ENCODE measurements at regions not wholly inside any gene's neighbourhood (a gene's known extent, or its start where the extent isn't known, plus 50 kb on each side); places are given as distances from the start of the nearest gene placed in this dataset.

DNA sequence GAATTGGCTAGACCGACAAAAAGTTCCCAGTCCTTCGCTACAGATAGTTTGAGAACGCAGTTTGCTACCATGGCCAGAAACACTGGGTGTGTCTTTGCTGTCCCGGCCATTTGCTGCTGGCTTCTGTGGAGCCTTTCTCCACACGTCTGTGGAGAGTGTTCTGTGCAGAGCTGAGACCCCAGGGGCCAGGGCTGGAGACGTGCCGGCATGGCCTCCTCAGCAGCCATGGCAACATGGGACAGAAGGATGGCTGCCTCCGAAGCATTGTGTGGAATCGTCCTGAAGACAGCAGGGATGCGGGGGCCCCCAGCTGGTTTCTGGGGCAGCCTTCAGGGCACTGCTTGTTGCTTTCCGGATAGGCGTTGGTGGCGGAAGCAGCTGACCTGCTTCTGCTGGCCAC, 142.8 kb downstream of the GADD45G start:
- DNase-seq (ENCODE audit: low read depth) = no peak

DNA sequence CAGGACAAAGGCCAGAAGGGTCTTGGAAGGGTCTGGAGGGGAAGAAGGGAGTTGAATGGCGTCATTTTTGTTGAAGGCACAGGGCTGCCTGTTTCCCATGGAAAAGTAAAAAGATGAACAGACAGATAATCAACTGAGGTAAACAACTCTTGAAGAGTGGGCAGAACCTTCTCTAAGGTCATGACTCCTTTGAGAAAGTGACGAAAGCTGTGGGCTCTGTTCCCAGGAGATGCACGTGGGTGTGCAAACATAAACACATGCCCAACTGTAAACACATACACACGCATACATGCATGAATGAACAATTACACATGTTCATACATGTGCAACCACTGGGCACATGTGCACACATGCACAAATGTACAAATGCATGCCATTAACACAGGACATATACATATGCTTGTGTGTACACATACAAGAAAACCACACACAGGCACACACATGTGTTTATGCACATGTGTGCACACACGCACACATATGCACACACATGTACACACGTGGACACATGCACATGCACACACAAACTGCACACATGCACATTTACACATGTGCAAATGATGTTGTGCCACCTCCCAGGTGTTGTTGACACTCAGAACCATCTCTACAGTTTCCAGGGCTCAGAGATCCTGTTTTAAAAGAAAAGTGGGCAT, 143.3 kb downstream of the GADD45G start:
- no peak for DNase-seq (ENCODE audit: low read depth)

GRCh38 chr9:89748831-89749499, 144.2 kb downstream of the GADD45G start:
- no peak for DNase-seq (ENCODE audit: low read depth)

- no peak for DNase-seq (ENCODE audit: low read depth)
Observed at GRCh38 chr9:89749500-89750116, 144.8 kb downstream of the GADD45G start.

- DNase-seq (ENCODE audit: low read depth) = no peak
Observed at GRCh38 chr9:89750117-89750791, 145.4 kb downstream of the GADD45G start.

DNA sequence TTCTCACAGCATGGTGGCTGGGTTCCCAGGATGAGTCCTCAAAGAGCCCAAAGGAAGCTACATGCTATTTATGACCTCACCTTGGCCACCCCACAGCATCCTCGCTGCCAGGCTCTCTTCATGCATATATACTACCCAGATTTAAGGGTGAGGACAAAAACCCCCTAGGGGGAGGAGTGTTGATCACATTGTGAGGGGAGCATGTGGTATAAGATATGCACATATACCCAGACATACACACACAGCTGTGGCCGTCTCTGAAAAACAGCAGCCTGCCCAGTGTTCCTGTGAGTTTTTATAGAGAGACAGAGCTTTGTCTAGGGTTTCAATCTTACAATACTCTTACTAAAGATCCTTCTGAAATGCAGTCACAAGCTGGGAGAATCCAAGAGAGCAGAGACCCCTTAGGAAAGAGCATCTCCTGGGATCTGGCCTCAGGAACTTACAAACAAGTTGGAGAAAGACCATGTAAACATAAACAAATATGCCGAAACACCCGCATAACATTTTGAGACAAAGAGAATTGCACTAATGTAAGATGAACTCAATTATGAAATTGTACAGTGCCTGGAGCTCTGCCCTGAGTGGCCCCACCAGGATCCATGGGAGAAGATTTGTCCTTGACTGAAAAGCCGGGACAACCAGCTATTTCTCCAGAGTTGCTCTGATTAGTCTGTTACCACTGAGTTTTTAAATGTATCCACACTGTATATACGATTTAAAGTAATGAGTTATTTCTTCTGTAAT, 146.4 kb downstream of the GADD45G start:
- no peak for DNase-seq (ENCODE audit: low read depth)

GRCh38 chr9:89752154-89752553, 147.3 kb downstream of the GADD45G start:
- DNase-seq (ENCODE audit: low read depth) = no peak

DNA sequence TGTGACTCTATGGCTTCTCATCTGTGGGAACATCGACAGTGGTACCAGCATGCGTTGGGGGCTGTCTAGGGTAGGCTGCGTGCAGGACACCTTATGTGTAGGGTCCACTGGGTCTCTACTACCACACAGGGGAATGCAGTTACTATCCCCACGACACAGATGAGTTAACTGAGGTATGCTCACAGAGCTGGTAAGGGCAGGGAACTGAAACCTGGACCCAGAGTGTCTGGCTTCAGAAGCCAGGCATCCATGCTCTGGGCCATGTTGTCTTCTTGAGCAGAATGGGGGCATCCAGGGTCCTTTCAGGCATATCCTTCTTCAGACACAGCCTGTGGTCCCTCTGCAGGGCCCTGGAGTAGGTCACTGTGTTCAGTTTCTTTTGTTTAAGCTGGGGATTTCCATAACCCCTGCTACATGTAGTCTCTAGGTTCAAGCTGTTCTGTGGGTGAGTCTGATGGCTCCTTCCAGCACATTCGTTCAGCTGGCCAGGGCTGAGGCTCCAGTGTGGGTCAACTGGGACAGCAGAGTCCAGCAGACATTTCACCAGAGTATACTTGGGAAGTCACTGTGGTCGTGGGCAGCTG, 148.8 kb downstream of the GADD45G start:
- DNase-seq (ENCODE audit: low read depth) = no peak

- no peak for DNase-seq (ENCODE audit: low read depth)
Observed at GRCh38 chr9:89754193-89754592, 149.4 kb downstream of the GADD45G start.

GRCh38 chr9:89755821-89756220, 151.0 kb downstream of the GADD45G start:
- DNase-seq (ENCODE audit: low read depth) = no peak

DNA sequence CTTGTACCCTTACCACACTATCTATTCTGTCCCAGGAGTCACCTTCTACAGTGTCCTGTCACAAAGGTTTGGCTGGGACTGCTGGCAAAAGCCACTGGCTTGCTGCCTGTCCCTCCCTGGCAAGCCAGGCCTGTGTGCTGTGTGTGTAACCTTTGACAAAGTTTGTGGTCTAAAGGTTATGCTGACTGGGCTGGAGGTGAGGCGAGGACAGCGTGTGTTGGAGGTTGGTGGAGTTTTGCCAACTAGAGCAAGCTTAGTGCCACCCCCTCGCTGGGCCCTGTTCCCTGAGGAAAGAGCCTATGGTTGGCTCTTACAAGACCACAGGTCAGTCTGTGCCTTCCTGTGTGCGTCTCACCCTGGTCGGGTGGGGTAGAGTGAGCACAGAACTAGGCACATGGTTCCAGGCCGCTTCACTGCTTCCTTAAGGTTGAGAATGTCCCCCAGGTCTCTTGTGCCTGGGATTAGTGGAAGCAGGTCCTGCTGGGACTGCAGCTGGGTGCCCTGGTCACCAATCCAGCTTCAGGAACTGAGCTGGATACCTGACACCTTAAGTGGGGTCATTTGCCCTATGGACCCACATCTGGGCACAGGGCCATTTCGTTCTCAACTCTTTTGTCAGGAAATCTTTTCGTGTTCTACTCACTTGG, 152.2 kb downstream of the GADD45G start:
- DNase-seq (ENCODE audit: low read depth) = no peak

DNA sequence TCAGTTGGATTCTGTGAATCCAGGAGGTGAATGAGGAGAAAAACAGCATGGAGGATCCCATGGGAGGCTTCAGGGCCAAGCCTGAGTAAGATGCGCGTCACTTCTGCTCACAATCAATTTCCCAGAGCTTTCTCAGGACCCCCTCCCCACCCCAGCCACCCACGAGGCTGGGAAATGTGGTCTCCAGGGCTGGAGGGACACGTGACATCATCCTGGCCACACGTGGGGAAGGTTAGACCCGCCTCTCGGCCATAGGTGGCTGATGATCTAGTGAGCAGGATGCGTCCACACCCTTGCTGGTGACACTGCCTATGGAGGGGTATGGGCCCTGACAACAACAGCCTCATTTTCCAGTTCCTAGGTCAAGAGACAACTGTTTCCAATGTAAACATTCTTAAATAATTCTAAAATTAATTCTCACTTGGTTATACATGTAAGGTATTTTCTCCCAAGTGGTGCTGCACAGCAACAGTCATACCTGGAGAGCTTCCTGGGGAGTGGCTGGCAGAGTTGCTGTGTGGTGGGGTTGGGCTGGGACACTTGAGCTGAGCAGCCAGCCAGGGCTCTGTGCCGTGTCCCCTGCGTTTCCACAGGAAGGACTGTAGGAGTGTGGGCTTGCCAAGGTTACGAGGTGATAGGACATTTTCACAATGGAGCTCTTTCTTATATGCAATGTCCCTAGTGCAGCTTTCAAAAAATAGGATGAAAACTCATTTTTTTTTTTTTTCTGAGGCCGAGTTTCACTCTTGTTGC, 153.1 kb downstream of the GADD45G start:
- no peak for DNase-seq (ENCODE audit: low read depth)

DNA sequence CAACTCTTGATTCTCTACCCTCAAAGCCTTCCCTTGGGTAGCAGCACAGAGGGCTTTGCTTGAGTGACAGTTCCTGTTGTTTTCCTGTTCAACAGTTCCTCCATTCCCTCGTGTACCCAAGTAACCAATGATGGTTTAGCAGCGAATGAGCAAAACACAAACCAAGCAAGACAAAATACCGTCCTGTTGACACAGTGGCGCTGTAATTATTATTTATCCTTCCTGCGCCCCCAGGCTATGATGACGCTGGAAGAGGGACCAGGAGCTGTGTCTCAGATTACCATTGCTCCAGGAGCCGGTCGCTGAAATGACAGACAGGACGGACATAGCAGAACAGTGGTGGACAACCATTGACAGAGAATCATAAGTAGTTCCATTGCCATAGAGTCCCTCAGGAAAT, 154.8 kb downstream of the GADD45G start:
- no peak for DNase-seq (ENCODE audit: low read depth)

- DNase-seq (ENCODE audit: low read depth) = no peak
Observed at GRCh38 chr9:89760123-89760522, 155.3 kb downstream of the GADD45G start.

GRCh38 chr9:89764217-89764616, 159.4 kb downstream of the GADD45G start:
- DNase-seq (ENCODE audit: low read depth) = no peak

GRCh38 chr9:89765211-89765946, 160.6 kb downstream of the GADD45G start:
- no peak for DNase-seq (ENCODE audit: low read depth)

DNA sequence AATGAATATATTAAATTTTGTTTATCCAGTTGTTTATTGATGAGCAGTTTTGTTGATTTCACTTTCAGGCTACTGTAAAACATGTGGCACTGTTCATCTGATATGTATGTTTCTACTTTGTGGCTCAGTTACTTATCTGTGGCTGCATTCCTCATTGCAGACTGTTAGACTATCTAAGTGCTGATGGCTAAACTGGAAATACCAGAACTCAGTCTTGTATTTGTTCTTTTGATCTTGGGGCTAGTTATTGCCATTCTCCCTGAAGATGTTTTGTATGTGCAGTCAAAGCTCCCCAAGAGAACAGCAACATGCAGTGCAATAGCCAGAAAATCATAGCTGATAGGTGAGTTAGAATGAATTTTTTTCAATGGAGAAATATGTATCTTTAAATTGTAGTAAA, 162.2 kb downstream of the GADD45G start:
- no peak for DNase-seq (ENCODE audit: low read depth)

DNA sequence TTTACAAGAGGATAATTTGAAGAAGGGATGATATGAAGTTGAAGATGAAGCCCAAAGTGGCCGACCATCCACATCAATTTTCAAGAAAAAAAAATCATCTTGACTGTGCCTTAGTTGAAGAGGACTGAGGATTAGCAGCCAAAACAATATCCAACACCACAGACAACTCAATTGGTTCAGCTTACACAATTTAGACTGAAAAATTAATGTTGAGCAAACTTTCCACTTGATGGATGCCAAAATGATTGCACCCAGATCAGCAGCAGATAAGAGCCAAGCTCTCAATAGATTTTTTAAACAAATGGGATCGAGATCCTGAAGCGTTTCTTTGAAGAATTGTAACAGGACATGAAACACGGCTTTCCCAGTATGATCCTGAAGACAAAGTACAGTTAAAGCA, 163.2 kb downstream of the GADD45G start:
- no peak for DNase-seq (ENCODE audit: low read depth)

GRCh38 chr9:89768650-89769071, 163.8 kb downstream of the GADD45G start:
- no peak for DNase-seq (ENCODE audit: low read depth)
